Motor neuron (in vitro differentiated cells): ENCODE measurements at regions not wholly inside any gene's neighbourhood (a gene's known extent, or its start where the extent isn't known, plus 50 kb on each side); places are given as distances from the start of the nearest gene placed in this dataset.
A peak's percentile ranks its signal among the peaks of the same experiment; 100 is the strongest.

Experiments
- ATAC-seq, 8 experiments: fragments of 200-7000 bp; cut with Tn5 transposase; replicated peaks in 6 of 8; 2 replicates each; pipeline ENCODE4 v1.8.0; 2021; ENCODE audit warnings: mild to moderate bottlenecking in 8 of 8, moderate library complexity in 8 of 8
- H3K27ac ChIP-seq, 2 donors: fragments of 250-450 bp; sonication (Bioruptor Pico); 2 replicates each; pipeline ENCODE4 v1.9.0; 2021; ENCODE audit warnings: antibody characterized with exemption in 2 of 2, mild to moderate bottlenecking in 2 of 2, moderate library complexity in 1 of 2
- H3K4me1 ChIP-seq, 2 donors: fragments of 250-450 bp; sonication (Bioruptor Pico); replicated peaks in 1 of 2; 2 replicates each; pipeline ENCODE4 v1.6.1; 2021; ENCODE audit warnings: antibody characterized with exemption in 2 of 2, mild to moderate bottlenecking in 2 of 2, moderate library complexity in 1 of 2
- H3K4me3 ChIP-seq, 5 donors: fragments of 250-450 bp; sonication (Bioruptor Pico); 2 replicates each; pipeline ENCODE4 v1.9.0; 2021; ENCODE audit warnings: antibody characterized with exemption in 5 of 5, mild to moderate bottlenecking in 5 of 5, moderate library complexity in 4 of 5
- WGBS, 10 experiments: fragments of 450-650 bp; shearing (Covaris generic); methylation state at CpG; one replicate each; pipeline ENCODE4 v1.0.0; 2022; 5-methylcytosine and 5-hydroxymethylcytosine counted together
- in situ Hi-C, 9 experiments: fragments of 400-800 bp; cut with MboI; loops; one replicate each; pipeline ENCODE4 v1.15.0; 2021; ENCODE audit warnings: low sequenced_read_pairs in 9 of 9, low pct_unique_long_range_greater_than_20kb in 2 of 9; ENCODE audit not compliant: unreplicated experiment in 9 of 9

DNA sequence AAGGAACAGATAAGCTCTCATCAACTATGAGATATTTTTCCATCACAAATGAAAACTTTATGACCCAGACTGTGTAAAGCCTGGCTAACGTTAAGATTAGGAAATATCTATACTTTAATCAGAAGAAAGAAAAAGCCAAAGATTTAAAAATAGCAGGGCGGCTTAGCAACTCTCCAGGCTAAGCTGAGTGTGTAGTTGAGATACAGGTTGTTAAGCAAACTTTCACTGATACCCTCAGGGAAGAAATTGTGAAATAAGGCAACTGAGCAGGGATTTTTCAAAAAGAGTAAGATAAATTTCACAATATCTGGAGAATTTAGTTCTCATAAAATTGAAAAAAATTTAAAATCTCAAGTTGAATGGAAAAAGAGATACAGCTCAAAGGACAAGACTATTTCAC lies 382.0 kb downstream of the RAPGEF2 start:
- no peaks in the 10 kb centered on the region for H3K4me1 ChIP-seq
- WGBS, 10 experiments: 0 to 100% (median 67%) methylated on average over 1 to 2 of the region's 2 CpGs; no CpG with 5 or more reads in 1 of the 10 experiments
- in situ Hi-C loops: loop anchor here in 1 of 9 experiments (25.0 kb wide), 1 partner anchor 452 kb away; no protein-coding TSS in a partner anchor

DNA sequence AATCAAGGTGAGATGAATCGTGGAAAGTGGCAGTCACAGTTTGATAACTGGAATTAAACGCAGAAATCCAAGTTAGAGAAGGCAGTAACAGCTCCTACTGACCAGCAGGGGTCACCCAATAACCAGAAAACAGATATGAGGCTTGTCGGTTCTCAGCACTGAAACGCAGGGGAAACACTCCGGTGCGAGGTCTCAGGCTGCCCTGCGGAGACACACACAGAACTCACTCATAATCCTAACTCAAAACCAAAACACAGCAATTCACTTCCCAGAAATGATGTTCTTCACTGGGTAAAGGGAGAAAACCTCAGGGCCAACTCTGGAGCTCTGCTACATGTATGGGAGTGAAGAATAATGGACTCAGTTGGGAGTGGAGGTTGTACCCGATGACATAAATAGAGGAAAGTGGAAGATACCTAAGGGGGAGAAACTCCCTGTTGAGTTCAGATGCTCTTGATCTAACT lies 384.4 kb downstream of the RAPGEF2 start:
- peak; percentile 59 to 97 (median 89) for ATAC-seq
- Histone ChIP-seq H3K27ac (no peak overlapping the region), H3K4me1 (no peaks in the 10 kb centered on the region), H3K4me3 (no peak overlapping the region)
- in situ Hi-C loops: loop anchor here in 1 of 9 experiments (25.0 kb wide), 1 partner anchor 450 kb away; no protein-coding TSS in a partner anchor
- 0 to 88% (median 14%) methylated on average over 1 to 5 of the region's 8 CpGs; no CpG with 5 or more reads in 1 of the 10 experiments for WGBS, 10 experiments

More for the DNA sequence above, 382.0 kb downstream of the RAPGEF2 start:
- Histone ChIP-seq H3K27ac (no peak overlapping the region), H3K4me3 (no peak overlapping the region)
- no peak for ATAC-seq

DNA sequence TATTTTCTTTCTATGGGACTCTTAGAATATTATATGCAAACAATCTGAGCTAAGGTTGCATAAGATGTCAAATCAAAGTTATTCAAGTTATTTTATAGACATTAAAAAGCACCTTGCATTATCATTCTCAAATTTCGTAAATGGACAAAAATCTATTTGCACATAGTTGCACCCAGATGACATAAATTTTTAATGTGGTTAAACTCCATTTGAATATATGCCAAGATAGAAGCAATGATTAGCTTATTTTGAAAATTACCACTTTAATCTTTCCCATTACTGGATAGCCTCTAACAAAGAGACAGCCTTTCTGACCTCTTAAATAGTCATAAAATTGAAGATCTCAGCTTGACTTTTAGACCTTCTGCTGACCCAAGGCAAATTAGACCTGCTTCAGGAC lies 386.8 kb downstream of the RAPGEF2 start:
- in situ Hi-C loops: loop anchor here in 1 of 9 experiments (25.0 kb wide), 1 partner anchor 448 kb away; no protein-coding TSS in a partner anchor
- no peak overlapping the region for H3K4me3 ChIP-seq
- no peaks in the 10 kb centered on the region for H3K4me1 ChIP-seq
- no peak overlapping the region for H3K27ac ChIP-seq
- ATAC-seq: peak in 1 of 8 experiments; percentile 35
- 0 to 100% (median 55%) methylated on average over 1 of the region's 1 CpG; no CpG with 5 or more reads in 4 of the 10 experiments for WGBS, 10 experiments

DNA sequence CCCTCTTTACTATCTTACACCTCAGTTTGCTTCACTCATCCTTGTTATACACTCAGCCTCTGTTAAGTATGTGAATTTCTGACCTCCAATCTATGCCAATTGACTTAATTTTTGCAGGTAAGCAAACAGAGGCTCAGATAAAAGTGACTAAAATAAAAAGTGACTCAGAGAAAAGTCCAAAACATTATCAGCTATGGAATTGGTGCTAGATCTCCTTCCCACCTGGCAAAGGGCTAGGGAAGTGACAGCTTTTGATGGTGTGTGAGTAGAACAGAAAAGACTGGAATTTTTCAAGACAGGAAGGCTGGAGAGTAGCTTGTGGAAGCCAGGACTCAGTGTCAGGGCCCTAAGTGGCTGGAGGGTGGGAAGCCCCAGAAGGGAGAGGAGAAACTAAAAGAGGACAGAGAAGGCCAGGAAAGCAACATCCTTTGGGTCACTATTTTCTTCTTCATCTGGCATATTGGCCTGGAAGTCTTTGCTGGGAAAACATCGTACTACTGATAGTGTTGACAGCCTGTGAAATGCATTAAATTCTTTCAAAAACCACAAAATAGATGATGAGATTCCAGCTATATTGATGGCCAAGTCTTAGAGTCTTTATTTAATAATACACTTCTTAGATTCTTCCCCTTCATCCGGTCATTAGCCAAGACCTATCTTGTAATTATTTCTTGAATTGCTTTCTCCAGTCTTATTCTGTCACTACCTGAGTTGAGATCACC lies 392.8 kb downstream of the RAPGEF2 start:
- no peak overlapping the region for H3K4me3 ChIP-seq
- H3K27ac ChIP-seq: no peak overlapping the region
- 7 to 100% (median 82%) methylated on average over 2 of the region's 2 CpGs; no CpG with 5 or more reads in 4 of the 10 experiments for WGBS, 10 experiments
- ATAC-seq: no peak
- in situ Hi-C loops: loop anchor here in 1 of 9 experiments (25.0 kb wide), 1 partner anchor 442 kb away; no protein-coding TSS in a partner anchor
- peaks cover 6 to 26% of the 10 kb centered on the region in 2 donors for H3K4me1 ChIP-seq

DNA sequence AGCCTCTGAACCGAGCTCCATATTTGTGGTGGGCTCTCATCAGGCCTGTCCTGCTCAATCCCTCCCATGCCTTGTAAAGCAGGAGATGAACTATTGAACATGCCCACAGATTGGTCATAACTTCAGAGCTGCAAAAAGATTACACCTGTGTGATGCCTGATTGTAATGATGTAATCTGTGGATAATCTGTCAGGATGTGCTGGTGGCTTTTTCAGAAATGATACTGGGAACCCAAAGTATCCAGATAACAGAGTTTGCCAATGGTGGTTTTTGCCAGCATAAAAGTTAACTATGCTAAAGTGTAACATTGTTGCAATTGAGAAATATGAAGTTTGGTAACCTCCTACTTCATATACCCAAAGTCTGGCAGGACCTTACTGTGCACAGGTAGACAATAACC lies 393.4 kb downstream of the RAPGEF2 start:
- WGBS, 10 experiments: 9 to 89% (median 40%) methylated on average over 1 of the region's 1 CpG; no CpG with 5 or more reads in 5 of the 10 experiments
- no peak overlapping the region for H3K27ac ChIP-seq
- in situ Hi-C loops: loop anchor here in 1 of 9 experiments (25.0 kb wide), 1 partner anchor 441 kb away; no protein-coding TSS in a partner anchor
- H3K4me3 ChIP-seq: no peak overlapping the region
- H3K4me1 ChIP-seq: peaks cover 6 to 32% of the 10 kb centered on the region in 2 donors
- no peak for ATAC-seq

DNA sequence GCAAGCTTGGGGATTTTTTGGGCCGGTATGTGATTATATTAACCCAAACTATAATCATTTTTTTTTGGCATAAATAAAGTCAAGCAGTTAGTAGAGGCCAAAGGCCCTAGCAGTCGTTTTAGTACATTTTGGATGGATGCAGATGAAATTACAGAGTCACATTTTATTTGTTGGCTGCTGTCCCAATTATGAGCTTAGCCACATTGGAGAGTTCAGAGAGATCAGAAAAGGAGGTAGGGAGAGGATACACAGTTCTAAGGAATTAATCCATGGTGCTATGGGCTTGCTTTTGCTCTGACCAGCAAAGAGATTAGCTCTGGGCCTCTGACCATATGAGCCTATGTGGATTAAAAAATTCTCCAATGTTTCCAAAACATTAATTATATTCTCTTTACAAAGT lies 395.1 kb downstream of the RAPGEF2 start:
- Histone ChIP-seq H3K27ac (no peak overlapping the region), H3K4me3 (no peak overlapping the region), H3K4me1 (peaks cover 6 to 38% of the 10 kb centered on the region in 2 donors)
- 5 to 87% (median 50%) methylated on average over 1 to 2 of the region's 2 CpGs for WGBS, 10 experiments
- peak in 2 of 8 experiments; percentile 5 to 18 for ATAC-seq
- in situ Hi-C loops: loop anchor here in 1 of 9 experiments (25.0 kb wide), 1 partner anchor 439 kb away; no protein-coding TSS in a partner anchor

DNA sequence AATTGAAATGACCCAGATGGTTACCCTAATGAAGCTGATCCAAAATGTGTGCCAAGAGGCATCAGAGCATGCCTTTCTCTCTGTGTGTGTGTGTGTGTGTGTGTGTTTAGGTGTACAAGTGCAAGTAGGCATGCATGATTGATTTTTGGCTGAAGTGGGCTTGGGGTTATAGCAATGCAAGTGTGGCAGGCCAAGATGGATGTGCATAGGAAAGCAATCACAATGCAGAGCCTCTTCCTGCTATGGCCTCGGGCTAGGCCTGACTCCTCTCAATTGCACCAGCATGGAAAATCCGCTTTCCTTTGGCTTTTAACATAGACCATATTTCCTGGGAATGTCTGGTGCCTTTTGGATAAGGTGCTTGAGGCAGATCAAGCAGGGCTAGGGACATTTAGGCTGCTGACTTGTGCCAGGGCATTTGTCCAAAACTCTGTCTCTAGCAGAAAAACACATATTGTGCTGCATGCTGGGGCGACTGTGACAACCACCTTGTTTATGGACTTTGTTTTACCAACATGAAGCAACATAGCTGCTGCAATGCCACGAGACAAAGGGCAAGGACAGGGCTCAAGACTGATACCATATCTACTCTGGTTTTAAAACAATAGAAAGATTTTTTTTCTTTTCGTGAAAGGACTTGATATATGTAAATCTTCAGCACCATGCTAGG lies 395.7 kb downstream of the RAPGEF2 start:
- H3K4me1 ChIP-seq: peaks cover 11 to 44% of the 10 kb centered on the region in 2 donors
- peak in 6 of 8 experiments; percentile 45 to 87 (median 70) for ATAC-seq
- H3K27ac ChIP-seq: peak overlapping the region in 1 of 2 donors; percentile 70
- in situ Hi-C loops: loop anchor here in 1 of 9 experiments (25.0 kb wide), 1 partner anchor 439 kb away; no protein-coding TSS in a partner anchor
- WGBS, 10 experiments: 0 to 100% (median 46%) methylated on average over 2 to 5 of the region's 5 CpGs; no CpG with 5 or more reads in 1 of the 10 experiments
- H3K4me3 ChIP-seq: no peak overlapping the region

DNA sequence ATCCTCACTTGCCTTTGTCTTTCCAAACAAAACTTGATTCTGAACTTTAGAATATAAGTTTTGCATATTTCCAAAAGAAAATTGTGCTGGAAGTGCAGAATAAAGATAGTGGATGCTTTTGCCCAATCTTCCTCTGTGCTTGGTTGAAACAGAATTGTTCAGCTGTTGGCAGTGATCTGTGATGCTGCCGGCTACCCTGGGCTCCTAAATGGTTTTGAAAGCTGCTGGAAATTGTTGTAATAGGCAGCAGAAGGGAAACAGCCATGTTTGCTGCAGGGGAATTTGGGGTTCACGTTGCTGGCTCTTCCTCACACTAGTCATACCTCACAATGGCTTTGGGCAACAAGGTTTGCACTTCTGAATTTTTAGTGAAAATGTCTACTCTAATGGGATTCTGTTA lies 398.0 kb downstream of the RAPGEF2 start:
- 0 to 87% (median 60%) methylated on average over 1 to 2 of the region's 2 CpGs; no CpG with 5 or more reads in 3 of the 10 experiments for WGBS, 10 experiments
- no peak overlapping the region for H3K4me3 ChIP-seq
- no peak overlapping the region for H3K27ac ChIP-seq
- H3K4me1 ChIP-seq: peaks cover 26 to 67% of the 10 kb centered on the region in 2 donors
- in situ Hi-C loops: no loop called here
- no peak for ATAC-seq

DNA sequence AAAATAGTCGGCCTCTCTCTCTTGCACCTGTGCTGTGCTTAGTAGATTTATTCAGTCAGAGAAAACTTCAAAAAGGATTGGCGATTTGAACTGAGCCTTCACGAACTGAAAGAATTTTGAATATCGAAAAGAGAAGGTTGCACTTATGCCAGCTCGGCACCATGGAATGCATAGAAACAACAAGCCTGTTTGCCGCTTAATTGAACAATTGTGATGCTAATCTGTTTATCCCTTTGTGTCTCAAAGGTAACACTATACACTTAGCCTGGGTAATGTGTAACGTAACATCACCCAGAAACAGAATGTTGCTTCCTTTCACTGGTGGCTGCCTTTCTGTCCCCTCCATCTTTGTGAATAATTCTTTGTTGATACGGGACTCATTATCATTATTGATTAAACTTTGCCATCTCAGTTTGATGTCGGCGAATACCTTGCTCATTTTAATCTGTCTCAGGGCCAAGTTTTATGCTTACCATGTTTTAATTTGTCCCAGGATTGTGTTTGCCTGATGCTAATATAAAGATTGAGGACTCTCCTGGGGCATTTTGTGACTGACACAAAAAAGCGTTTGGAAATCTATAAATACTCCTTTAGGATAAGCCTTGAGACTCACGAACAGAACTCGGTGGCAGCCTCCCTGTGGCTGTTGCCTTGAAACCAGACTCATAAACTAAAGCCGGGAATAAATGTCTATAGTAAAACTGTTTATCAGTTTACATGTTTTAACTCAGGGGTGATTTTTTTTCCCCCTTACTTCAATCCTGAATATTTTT lies 400.5 kb downstream of the RAPGEF2 start:
- no peak overlapping the region for H3K4me3 ChIP-seq
- 0 to 73% (median 29%) methylated on average over 3 to 14 of the region's 14 CpGs for WGBS, 10 experiments
- peak overlapping the region in 1 of 2 donors; percentile 25 for H3K27ac ChIP-seq
- ATAC-seq: peak in 5 of 8 experiments; percentile 19 to 66 (median 39)
- H3K4me1 ChIP-seq: peaks cover 25 to 62% of the 10 kb centered on the region in 2 donors
- in situ Hi-C loops: no loop called here

DNA sequence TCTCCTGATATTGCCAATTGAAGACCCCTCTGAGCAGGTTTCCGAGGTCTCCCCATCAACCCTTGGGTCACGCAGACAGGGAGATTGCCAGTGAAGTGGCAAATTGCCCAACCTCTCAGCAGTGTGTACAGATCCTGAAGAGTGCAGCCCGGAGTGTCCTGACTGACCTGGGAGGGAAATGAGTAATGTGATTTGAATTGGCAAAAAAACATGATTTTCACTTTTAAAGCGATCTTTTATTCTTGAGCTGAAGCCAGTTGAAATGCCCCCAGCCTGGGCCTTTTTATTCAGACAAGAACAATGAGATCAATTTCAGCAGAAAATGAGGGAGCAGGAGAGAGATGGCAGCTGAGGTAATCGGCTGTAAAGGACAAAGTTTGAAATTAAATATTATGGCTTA lies 401.8 kb downstream of the RAPGEF2 start:
- H3K4me1 ChIP-seq: peaks cover 21 to 53% of the 10 kb centered on the region in 2 donors
- H3K4me3 ChIP-seq: no peak overlapping the region
- 20 to 55% (median 40%) methylated on average over 1 to 5 of the region's 5 CpGs; no CpG with 5 or more reads in 1 of the 10 experiments for WGBS, 10 experiments
- peak in 5 of 8 experiments; percentile 77 to 88 (median 81) for ATAC-seq
- H3K27ac ChIP-seq: peak overlapping the region in 1 of 2 donors; percentile 4
- in situ Hi-C loops: no loop called here

DNA sequence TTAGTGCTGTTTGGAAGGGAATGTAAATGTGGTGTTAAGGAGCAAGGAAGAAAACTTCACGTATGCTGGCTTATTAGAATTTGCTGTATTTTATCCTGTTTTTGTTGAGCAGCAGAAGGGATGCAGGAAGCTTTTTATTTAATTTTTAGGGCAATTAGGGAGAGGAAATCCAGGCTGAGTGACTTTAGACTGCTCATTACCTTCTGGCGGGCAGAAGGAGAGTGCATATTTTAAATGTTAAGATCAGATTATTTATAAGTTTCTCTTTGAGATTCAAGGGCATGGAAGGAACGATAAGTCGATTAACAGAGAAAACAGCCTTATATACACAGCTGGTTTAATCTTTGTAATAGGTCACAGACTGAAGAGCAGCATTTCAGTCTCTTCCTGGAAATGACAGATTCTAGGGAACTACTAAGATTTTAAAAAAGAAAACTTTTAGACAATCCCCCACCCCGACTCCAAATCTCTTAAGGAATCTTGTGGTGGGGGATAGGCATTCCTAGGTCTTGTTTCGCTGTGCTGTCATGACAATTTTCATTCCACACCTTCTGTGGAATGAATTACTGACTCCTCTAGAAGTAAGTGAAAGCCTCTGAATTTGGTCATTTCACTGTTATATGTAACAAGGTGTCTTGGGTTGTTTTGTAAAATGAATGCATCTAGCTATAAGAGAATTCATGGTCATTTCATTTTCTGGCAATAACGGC lies 402.5 kb downstream of the RAPGEF2 start:
- WGBS, 10 experiments: 11 to 91% (median 70%) methylated on average over 2 to 7 of the region's 7 CpGs; no CpG with 5 or more reads in 1 of the 10 experiments
- peak in 1 of 8 experiments; percentile 7 for ATAC-seq
- no peak overlapping the region for H3K4me3 ChIP-seq
- H3K4me1 ChIP-seq: peaks cover 21 to 46% of the 10 kb centered on the region in 2 donors
- H3K27ac ChIP-seq: peak overlapping the region in 1 of 2 donors; percentile 4
- in situ Hi-C loops: no loop called here
